PC-9 (cell line): ENCODE measurements at regions not wholly inside any gene's neighbourhood (a gene's known extent, or its start where the extent isn't known, plus 50 kb on each side); places are given as distances from the start of the nearest gene placed in this dataset.
"Not testable (repeated sequence)": the region's sequence is repeated elsewhere in the genome, so short reads cannot be mapped to it uniquely, and the experiment has no call there.

Source experiments
- EZH2 ChIP-seq: fragments of 200-600 bp; sonication (generic); IDR thresholded peaks from 2 replicates; pipeline ENCODE4 v1.8.0; 2017; ENCODE audit warnings: antibody characterized with exemption, low read depth
- TF ChIP-seq, protein P1 (sequence below): fragments of 200-600 bp; sonication (generic); conservative IDR thresholded peaks from 2 replicates; pipeline ENCODE4 v1.6.1; 2017; ENCODE audit warnings: mixed run types, antibody characterized with exemption, mild to moderate bottlenecking, moderate library complexity

DNA sequence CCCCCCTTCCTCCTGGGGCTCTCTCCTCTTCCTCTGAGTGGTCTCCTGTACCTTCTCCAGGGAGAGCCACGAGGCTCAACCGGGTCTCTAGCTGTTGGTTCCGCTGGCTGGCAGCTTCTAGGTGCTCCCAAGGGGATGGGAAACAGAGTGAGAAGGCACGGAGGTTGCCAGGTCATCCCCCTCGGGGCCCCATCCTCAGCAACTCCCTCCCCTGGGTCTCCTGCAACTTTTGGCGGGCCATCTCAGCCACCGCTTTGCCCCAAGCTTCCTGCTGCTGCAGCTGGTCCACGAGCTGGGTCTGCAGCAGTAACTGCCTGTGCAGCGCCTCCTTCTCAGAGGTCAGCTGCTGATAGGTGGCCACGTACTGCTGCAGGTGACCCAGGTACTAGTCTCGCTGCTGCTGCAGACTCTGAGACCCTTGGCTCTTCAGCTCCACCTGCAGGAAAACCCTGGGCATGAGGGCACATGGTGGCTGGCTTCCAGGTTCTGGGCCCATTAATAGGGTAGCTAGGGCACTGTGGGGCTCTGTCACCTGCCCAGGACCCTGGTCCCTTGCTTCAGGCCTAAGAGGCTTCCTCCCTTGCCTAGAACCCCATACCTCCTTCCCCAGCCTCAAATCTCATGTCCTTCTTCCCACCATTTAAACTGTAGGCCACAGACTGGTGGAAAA, 160.4 kb downstream of the TBC1D2B start:
- TF ChIP-seq, protein P1, sequence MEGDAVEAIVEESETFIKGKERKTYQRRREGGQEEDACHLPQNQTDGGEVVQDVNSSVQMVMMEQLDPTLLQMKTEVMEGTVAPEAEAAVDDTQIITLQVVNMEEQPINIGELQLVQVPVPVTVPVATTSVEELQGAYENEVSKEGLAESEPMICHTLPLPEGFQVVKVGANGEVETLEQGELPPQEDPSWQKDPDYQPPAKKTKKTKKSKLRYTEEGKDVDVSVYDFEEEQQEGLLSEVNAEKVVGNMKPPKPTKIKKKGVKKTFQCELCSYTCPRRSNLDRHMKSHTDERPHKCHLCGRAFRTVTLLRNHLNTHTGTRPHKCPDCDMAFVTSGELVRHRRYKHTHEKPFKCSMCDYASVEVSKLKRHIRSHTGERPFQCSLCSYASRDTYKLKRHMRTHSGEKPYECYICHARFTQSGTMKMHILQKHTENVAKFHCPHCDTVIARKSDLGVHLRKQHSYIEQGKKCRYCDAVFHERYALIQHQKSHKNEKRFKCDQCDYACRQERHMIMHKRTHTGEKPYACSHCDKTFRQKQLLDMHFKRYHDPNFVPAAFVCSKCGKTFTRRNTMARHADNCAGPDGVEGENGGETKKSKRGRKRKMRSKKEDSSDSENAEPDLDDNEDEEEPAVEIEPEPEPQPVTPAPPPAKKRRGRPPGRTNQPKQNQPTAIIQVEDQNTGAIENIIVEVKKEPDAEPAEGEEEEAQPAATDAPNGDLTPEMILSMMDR: not testable (repeated sequence)
- not testable (repeated sequence) for TF ChIP-seq EZH2
